Right cardiac atrium (tissue), 5 donors: ENCODE measurements at regions not wholly inside any gene's neighbourhood (a gene's known extent, or its start where the extent isn't known, plus 50 kb on each side); places are given as distances from the start of the nearest gene placed in this dataset.

ENCODE experiments used
- ATAC-seq, 2 donors: fragments of 200-7000 bp; cut with Tn5 transposase; one replicate each; pipeline versions ENCODE4 v1.8.0 to v1.9.1; 2020; ENCODE audit warnings: moderate library complexity in 2 of 2, mild to moderate bottlenecking in 1 of 2
- DNase-seq, 3 donors: peaks; one replicate each; pipeline ENCODE4 v3.0.0-alpha.2; 2020
- H3K27ac ChIP-seq: one replicate; pipeline ENCODE4 v1.5.1; 2013; ENCODE audit warnings: mild to moderate bottlenecking, low read length, control low read depth, moderate library complexity
- H3K27me3 ChIP-seq: one replicate; pipeline ENCODE4 v1.6.1; 2013; ENCODE audit not compliant: control insufficient read depth, insufficient read depth
- H3K4me1 ChIP-seq: one replicate; pipeline ENCODE4 v1.6.1; 2013; ENCODE audit warnings: low read length; ENCODE audit not compliant: control insufficient read depth, insufficient read depth
- H3K4me3 ChIP-seq: one replicate; pipeline ENCODE4 v1.5.1; 2013; ENCODE audit warnings: low read length, control low read depth
- H3K9me3 ChIP-seq: one replicate; pipeline ENCODE4 v1.6.1; 2013; ENCODE audit warnings: low read length; ENCODE audit not compliant: control insufficient read depth
- WGBS: extraction: QIAGEN DNeasy Blood & Tissue Kit; methylation state at CpG from one replicate; pipeline ENCODE4 v1.1.7; 2013; 5-methylcytosine and 5-hydroxymethylcytosine counted together
- intact Hi-C, 4 donors: fragments of 100-400 bp; cut with DNase I; formaldehyde crosslinking; loops; one replicate each; pipeline versions ENCODE4 v1.11.0 to v1.14.0; 2022 to 2023
- donor health status: healthy with polysubstance abuse.
- donor health status: DM: no; HTN: yes; CAD: no.
- donor health status: DM: no; HTN: no; CAD: no.
- donor health status: DM: no; HTN: yes; CAD: no; lungs with severe emphysema.
- donor health status: DM: yes; HTN: yes; CAD: no.

GRCh38 chr4:148527571-148527970 is 85.4 kb upstream of the NR3C2 start:
- intact Hi-C loops, result no loop called here
- H3K9me3 ChIP-seq, result no peaks in the 10 kb centered on the region
- DNase-seq (no peak), ATAC-seq (no peak)
- H3K4me1 ChIP-seq, result no peaks in the 10 kb centered on the region
- no peaks in the 10 kb centered on the region for H3K27me3 ChIP-seq
- no peak overlapping the region for H3K4me3 ChIP-seq
- H3K27ac ChIP-seq, result no peak overlapping the region

- no peaks in the 10 kb centered on the region for H3K27me3 ChIP-seq
- H3K4me3 ChIP-seq, result no peak overlapping the region
- peak; percentile 28 to 61 for ATAC-seq
- intact Hi-C loops, result no loop called here
- DNase-seq, result peak in 1 of 3 donors; percentile 2
- H3K9me3 ChIP-seq, result no peaks in the 10 kb centered on the region
- H3K4me1 ChIP-seq, result no peaks in the 10 kb centered on the region
- H3K27ac ChIP-seq, result no peak overlapping the region
- WGBS, result 64% methylated on average over 4 of the region's 4 CpGs
Measured at GRCh38 chr4:148522995-148523394, 80.8 kb upstream of the NR3C2 start.

- H3K9me3 ChIP-seq, result no peaks in the 10 kb centered on the region
- H3K27me3 ChIP-seq, result no peaks in the 10 kb centered on the region
- WGBS, result 34% methylated on average over 1 of the region's 1 CpG
- no peak for DNase-seq
- no peak overlapping the region for H3K27ac ChIP-seq
- intact Hi-C loops, result no loop called here
- ATAC-seq, result peak; percentile 68 to 85
- H3K4me1 ChIP-seq, result peaks cover 2% of the 10 kb centered on the region
- no peak overlapping the region for H3K4me3 ChIP-seq
Measured at GRCh38 chr4:148515248-148515647, 73.0 kb upstream of the NR3C2 start.

GRCh38 chr4:148514581-148514980 is 72.4 kb upstream of the NR3C2 start:
- H3K4me3 ChIP-seq, result no peak overlapping the region
- 82% methylated on average over 2 of the region's 2 CpGs for WGBS
- H3K27me3 ChIP-seq, result no peaks in the 10 kb centered on the region
- H3K9me3 ChIP-seq, result no peaks in the 10 kb centered on the region
- DNase-seq, result no peak
- H3K27ac ChIP-seq, result no peak overlapping the region
- ATAC-seq, result no peak
- intact Hi-C loops, result no loop called here
- H3K4me1 ChIP-seq, result peaks cover 2% of the 10 kb centered on the region

DNA sequence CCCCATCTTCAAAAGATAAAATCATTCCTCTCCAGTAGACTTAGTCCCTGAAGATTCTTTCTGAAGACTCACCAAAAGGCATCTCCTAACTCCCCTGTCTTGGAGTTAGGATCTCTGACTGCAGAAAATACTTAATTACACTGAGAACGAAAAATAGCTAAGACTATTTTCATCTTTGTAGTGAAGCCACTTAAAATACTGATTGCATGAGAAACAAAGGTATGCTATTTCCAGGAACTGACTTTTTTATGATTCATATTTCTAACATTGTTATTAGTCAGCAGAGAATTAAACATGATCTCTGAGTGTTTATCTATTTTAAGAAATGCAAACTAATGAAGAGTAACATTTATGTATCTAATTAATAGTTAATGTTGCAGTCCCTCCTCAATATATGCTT is 71.8 kb upstream of the NR3C2 start:
- intact Hi-C loops, result no loop called here

DNA sequence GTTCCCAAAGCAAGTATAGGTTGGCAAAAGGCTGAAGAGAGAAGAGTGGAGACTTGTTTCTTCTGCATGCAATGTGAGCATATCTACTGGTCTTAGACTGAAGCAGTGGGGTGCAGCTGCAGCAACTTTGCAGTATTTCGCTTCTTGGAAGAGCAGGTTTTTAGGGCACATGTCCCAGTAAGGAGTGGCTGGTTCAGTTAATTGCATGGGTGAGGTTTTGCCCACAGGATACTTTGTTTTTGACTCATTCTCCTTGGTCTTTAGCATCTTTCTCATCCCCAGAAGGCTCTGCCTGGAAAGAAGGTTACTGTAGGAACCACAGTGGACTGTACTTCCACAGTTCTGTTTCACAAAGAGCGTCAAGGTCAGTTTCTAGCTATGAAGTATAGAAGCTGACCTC is 68.0 kb upstream of the NR3C2 start:
- 90% methylated on average over 2 of the region's 2 CpGs for WGBS
- no peak overlapping the region for H3K27ac ChIP-seq
- no peak overlapping the region for H3K4me3 ChIP-seq
- DNase-seq (no peak), ATAC-seq (no peak)
- intact Hi-C loops, result no loop called here
- peaks cover 2% of the 10 kb centered on the region for H3K4me1 ChIP-seq
- H3K27me3 ChIP-seq, result no peaks in the 10 kb centered on the region
- no peaks in the 10 kb centered on the region for H3K9me3 ChIP-seq

More for the DNA sequence above, 71.8 kb upstream of the NR3C2 start:
- no peak for DNase-seq
- no peak for ATAC-seq
- peaks cover 2% of the 10 kb centered on the region for H3K4me1 ChIP-seq
- WGBS, result 63% methylated on average over 1 of the region's 1 CpG
- H3K9me3 ChIP-seq, result no peaks in the 10 kb centered on the region
- H3K27ac ChIP-seq, result no peak overlapping the region
- H3K27me3 ChIP-seq, result no peaks in the 10 kb centered on the region
- H3K4me3 ChIP-seq, result no peak overlapping the region

DNA sequence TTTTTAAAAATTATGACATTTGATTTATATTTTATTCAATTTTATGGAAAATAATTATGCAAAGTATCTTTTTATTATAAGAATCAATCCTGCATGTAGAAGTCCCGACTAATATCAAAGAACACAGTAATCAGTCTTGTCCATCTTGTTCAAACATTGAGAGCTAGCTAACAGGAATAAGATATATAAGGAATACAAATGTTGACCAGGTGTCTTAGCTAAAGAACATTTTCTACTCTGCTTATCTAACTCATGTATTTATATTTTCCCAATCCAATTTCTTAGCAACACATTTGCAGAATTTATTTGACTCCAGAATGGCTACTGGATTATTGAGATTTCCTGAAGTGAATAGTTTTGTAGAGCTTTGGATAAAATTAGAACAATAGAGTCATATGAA is 61.5 kb upstream of the NR3C2 start:
- H3K4me3 ChIP-seq, result no peak overlapping the region
- WGBS, result 39% methylated on average over 1 of the region's 1 CpG
- no peak for ATAC-seq
- no peaks in the 10 kb centered on the region for H3K4me1 ChIP-seq
- no peaks in the 10 kb centered on the region for H3K27me3 ChIP-seq
- intact Hi-C loops, result no loop called here
- no peak overlapping the region for H3K27ac ChIP-seq
- no peaks in the 10 kb centered on the region for H3K9me3 ChIP-seq
- no peak for DNase-seq

DNA sequence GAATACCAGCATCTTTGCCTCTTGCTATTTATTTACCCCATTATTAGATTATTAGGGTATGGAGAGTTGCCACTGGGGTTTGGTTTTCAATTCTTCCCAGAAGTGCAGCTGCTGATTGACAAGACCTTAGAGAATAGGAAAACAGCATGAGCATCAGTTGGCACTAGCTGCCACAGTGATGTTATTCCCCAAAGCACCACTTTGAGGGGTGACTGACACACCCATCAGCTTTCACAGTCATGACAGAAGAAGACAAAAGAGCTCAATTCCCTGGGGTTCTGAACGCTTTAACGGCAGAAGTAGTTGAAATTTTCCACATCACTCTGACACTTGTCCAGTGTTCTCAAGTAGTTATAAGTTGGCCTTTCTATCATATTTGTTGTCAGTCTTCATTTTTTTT is 55.0 kb upstream of the NR3C2 start:
- DNase-seq (no peak), ATAC-seq (no peak)
- WGBS, result 54% methylated on average over 2 of the region's 2 CpGs
- H3K9me3 ChIP-seq, result no peaks in the 10 kb centered on the region
- no peak overlapping the region for H3K27ac ChIP-seq
- H3K4me3 ChIP-seq, result no peak overlapping the region
- no peaks in the 10 kb centered on the region for H3K4me1 ChIP-seq
- no peaks in the 10 kb centered on the region for H3K27me3 ChIP-seq
- intact Hi-C loops, result no loop called here

- H3K9me3 ChIP-seq, result no peaks in the 10 kb centered on the region
- ATAC-seq (no peak), DNase-seq (no peak)
- H3K27ac ChIP-seq, result no peak overlapping the region
- H3K4me1 ChIP-seq, result no peaks in the 10 kb centered on the region
- H3K4me3 ChIP-seq, result no peak overlapping the region
- WGBS, result 93% methylated on average over 1 of the region's 1 CpG
- intact Hi-C loops, result no loop called here
- no peaks in the 10 kb centered on the region for H3K27me3 ChIP-seq
Measured at GRCh38 chr4:148495463-148495862, 53.2 kb upstream of the NR3C2 start.
